Esophagus muscularis mucosa (tissue), 4 donors: ENCODE measurements at regions not wholly inside any gene's neighbourhood (a gene's known extent, or its start where the extent isn't known, plus 50 kb on each side); places are given as distances from the start of the nearest gene placed in this dataset.
"Not testable (repeated sequence)": the region's sequence is repeated elsewhere in the genome, so short reads cannot be mapped to it uniquely, and the experiment has no call there.

ENCODE experiments used
- DNase-seq: peaks from one replicate; pipeline ENCODE4 v3.0.0-alpha.2; 2017; ENCODE audit errors: extremely low spot score
- H3K27ac ChIP-seq, 4 donors: fragments of 200-600 bp; sonication (generic); replicated peaks in 1 of 4; 1 replicate in 3 of 4; 2 replicates in 1 of 4; pipeline ENCODE4 v1.5.1; 2016 to 2019; ENCODE audit warnings: mild to moderate bottlenecking in 1 of 4
- H3K27me3 ChIP-seq, 4 donors: fragments of 200-600 bp; sonication (generic); one replicate each; pipeline versions ENCODE4 v1.5.1 to v1.6.0; 2016 to 2019
- H3K36me3 ChIP-seq, 4 donors: fragments of 200-600 bp; sonication (generic); one replicate each; pipeline ENCODE4 v1.5.1; 2016 to 2019
- H3K4me1 ChIP-seq, 4 donors: fragments of 200-600 bp; sonication (generic); one replicate each; pipeline ENCODE4 v1.5.1; 2016 to 2019
- H3K4me3 ChIP-seq, 4 donors: fragments of 200-600 bp; sonication (generic); 1 replicate in 2 of 4; 2 replicates in 2 of 4; pipeline ENCODE4 v1.5.1; 2016 to 2019; ENCODE audit warnings: mild to moderate bottlenecking in 4 of 4, moderate library complexity in 1 of 4
- H3K9me3 ChIP-seq, 4 donors: fragments of 200-600 bp; sonication (generic); 1 replicate in 3 of 4; 2 replicates in 1 of 4; pipeline ENCODE4 v1.5.1; 2016 to 2019
- EP300 ChIP-seq: sonication (generic); formaldehyde crosslinking; IDR thresholded peaks from one replicate; pipeline ENCODE4 v1.6.1; 2017; ENCODE audit warnings: antibody characterized with exemption
- POLR2A ChIP-seq: fragments of 450-650 bp; IDR thresholded peaks from one replicate; pipeline ENCODE4 v1.6.1; 2017; ENCODE audit warnings: antibody characterized with exemption, moderate library complexity, mild to moderate bottlenecking, low read depth
- POLR2AphosphoS5 ChIP-seq, 2 donors: sonication (generic); formaldehyde crosslinking; IDR thresholded peaks; one replicate each; pipeline ENCODE4 v1.6.1; 2017; ENCODE audit warnings: antibody characterized with exemption in 2 of 2
- WGBS: methylation state at CpG from one replicate; pipeline ENCODE4 v1.1.5; 2018; 5-methylcytosine and 5-hydroxymethylcytosine counted together
- intact Hi-C: fragments of 100-400 bp; cut with DNase I; formaldehyde crosslinking; loops from one replicate; pipeline ENCODE4 v1.15.1; 2023
- TF ChIP-seq, protein P1 (sequence below), 3 experiments: fragments of 200-600 bp in 2 of 3; fragments of 450-650 bp in 1 of 3; sonication (generic) in 2 of 3; IDR thresholded peaks; one replicate each; pipeline ENCODE4 v1.5.1; 2017 to 2019; ENCODE audit warnings: antibody characterized with exemption in 3 of 3, mild to moderate bottlenecking in 2 of 3, moderate library complexity in 1 of 3

DNA sequence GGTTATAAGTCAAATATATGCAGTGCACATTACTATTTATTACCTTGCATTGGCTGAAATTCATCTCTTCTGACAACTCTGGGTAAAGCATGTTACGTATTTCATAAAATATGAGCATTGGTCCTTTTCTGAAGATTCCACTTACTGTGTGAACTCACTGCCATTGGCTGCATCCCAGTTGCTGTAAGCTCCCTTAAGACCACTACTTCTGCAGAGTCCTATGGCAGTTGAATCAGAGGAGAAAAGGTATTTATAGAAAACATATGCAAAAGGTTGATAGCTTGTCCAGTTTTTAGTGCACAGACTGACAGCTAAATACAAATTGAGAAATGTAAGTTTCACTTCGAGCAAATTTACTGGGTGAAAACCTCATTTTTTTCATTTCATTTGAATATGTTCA lies 394.6 kb upstream of the ARRDC3 start:
- Histone ChIP-seq H3K36me3 (no peaks in the 10 kb centered on the region), H3K27ac (no peak overlapping the region), H3K4me1 (no peaks in the 10 kb centered on the region), H3K27me3 (no peaks in the 10 kb centered on the region), H3K9me3 (no peaks in the 10 kb centered on the region), H3K4me3 (no peak overlapping the region)
- TF ChIP-seq, protein P1, sequence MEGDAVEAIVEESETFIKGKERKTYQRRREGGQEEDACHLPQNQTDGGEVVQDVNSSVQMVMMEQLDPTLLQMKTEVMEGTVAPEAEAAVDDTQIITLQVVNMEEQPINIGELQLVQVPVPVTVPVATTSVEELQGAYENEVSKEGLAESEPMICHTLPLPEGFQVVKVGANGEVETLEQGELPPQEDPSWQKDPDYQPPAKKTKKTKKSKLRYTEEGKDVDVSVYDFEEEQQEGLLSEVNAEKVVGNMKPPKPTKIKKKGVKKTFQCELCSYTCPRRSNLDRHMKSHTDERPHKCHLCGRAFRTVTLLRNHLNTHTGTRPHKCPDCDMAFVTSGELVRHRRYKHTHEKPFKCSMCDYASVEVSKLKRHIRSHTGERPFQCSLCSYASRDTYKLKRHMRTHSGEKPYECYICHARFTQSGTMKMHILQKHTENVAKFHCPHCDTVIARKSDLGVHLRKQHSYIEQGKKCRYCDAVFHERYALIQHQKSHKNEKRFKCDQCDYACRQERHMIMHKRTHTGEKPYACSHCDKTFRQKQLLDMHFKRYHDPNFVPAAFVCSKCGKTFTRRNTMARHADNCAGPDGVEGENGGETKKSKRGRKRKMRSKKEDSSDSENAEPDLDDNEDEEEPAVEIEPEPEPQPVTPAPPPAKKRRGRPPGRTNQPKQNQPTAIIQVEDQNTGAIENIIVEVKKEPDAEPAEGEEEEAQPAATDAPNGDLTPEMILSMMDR (IDR thresholded peaks at IDR 0.05) = no peak
- TF ChIP-seq POLR2AphosphoS5 (IDR thresholded peaks at IDR 0.05) = no peak
- no peak for TF ChIP-seq POLR2A
- TF ChIP-seq EP300 = no peak
- 55% methylated on average over 2 of the region's 2 CpGs for WGBS
- no peak for DNase-seq
- intact Hi-C loops = no loop called here

DNA sequence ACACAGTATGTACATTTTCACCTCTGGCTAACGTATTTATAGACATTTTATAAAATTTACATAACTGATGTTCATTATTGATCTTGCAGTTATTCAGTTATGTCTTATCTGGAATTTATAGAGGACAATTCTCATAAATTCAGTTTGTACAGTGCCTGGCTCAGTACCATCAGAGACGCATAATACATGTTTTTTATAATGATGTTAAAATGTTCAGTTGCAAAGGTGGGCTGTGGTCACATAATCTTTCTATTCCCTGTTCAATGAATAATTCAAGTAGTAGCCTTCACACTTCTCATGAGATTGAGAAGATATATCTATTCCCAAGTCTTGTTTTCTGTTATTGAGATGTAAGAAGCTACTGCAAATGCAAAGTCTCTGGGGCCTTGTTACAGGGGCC lies 393.1 kb upstream of the ARRDC3 start:
- DNase-seq = no peak
- Histone ChIP-seq H3K4me1 (no peaks in the 10 kb centered on the region), H3K4me3 (no peak overlapping the region), H3K36me3 (no peaks in the 10 kb centered on the region), H3K27ac (no peak overlapping the region), H3K9me3 (no peaks in the 10 kb centered on the region), H3K27me3 (no peaks in the 10 kb centered on the region)
- intact Hi-C loops = no loop called here
- 84% methylated on average over 2 of the region's 2 CpGs for WGBS
- TF ChIP-seq POLR2AphosphoS5 (IDR thresholded peaks at IDR 0.05) = no peak
- TF ChIP-seq POLR2A = no peak
- TF ChIP-seq, protein P1 (IDR thresholded peaks at IDR 0.05) = no peak
- no peak for TF ChIP-seq EP300

DNA sequence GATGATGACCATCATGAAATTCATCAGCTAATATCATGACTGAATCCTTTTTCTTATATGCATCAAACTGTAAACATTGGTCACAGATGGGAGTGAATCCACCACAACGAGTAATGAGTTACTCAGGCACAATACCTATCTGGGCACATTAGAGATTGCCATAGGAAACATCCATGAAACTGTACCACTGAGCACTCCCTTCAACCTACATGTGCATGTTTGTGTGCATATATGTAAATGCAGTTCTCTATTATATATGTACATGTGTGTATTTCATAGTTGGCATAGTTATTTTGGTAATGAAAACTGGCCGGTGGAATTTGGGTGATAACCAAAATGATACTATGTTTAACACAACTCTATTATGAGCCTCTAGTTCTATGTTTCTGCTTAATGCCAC lies 387.3 kb upstream of the ARRDC3 start:
- Histone ChIP-seq H3K27ac (no peak overlapping the region), H3K36me3 (no peaks in the 10 kb centered on the region), H3K9me3 (no peaks in the 10 kb centered on the region), H3K4me3 (no peak overlapping the region), H3K4me1 (no peaks in the 10 kb centered on the region), H3K27me3 (no peaks in the 10 kb centered on the region)
- intact Hi-C loops = no loop called here
- 97% methylated on average over 2 of the region's 2 CpGs for WGBS
- TF ChIP-seq EP300 = no peak
- TF ChIP-seq POLR2AphosphoS5 (IDR thresholded peaks at IDR 0.05) = no peak
- TF ChIP-seq, protein P1 (IDR thresholded peaks at IDR 0.05) = no peak
- TF ChIP-seq POLR2A = no peak
- no peak for DNase-seq

DNA sequence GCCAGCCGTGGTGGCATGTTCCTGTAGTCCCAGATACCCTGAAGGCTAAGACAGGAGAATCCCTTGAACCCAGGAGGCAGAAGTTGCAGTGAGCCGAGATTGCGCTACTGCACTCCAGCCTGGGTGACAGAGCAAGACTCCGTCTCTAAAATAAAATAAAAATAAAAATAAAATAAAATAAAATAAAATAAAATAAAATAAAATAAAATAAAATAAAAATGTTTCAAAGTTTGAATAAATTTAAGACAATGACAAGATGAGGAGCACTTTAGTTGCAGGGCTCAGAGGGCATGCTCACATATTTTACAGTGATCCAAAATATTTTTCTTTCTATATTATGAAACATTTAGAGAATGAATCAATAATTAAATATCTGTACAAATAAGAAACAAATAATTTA lies 374.3 kb upstream of the ARRDC3 start:
- H3K27me3 ChIP-seq, H3K4me1 ChIP-seq, intact Hi-C loops, H3K36me3 ChIP-seq, H3K27ac ChIP-seq, H3K9me3 ChIP-seq, DNase-seq, H3K4me3 ChIP-seq: not testable (repeated sequence)
- WGBS = 97% methylated on average over 4 of the region's 4 CpGs

DNA sequence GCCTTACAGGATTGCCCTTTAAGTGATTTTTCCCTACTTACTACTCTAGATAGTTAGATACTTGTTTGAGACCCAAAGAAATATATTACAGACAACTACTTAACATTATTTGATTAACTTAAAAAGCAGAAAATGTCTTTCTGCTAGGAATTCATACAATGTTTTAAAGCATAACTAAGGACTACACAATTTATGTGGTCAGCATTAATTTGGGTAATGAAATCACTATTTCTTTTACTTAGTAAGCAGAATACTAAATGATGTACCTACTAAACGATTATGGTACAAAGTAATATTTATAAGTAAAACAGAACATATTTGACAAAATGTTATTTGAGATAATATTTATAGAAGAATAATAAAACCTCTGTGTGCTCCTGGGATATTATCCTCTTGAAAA lies 371.9 kb upstream of the ARRDC3 start:
- DNase-seq = no peak
- TF ChIP-seq, protein P1 (IDR thresholded peaks at IDR 0.05) = no peak
- TF ChIP-seq POLR2AphosphoS5 (IDR thresholded peaks at IDR 0.05) (no peak), POLR2A (no peak), EP300 (no peak)
- Histone ChIP-seq H3K4me3 (no peak overlapping the region), H3K27ac (no peak overlapping the region), H3K9me3 (no peaks in the 10 kb centered on the region), H3K4me1 (no peaks in the 10 kb centered on the region), H3K27me3 (no peaks in the 10 kb centered on the region), H3K36me3 (no peaks in the 10 kb centered on the region)
- intact Hi-C loops = no loop called here
- WGBS = 53% methylated on average over 1 of the region's 1 CpG

DNA sequence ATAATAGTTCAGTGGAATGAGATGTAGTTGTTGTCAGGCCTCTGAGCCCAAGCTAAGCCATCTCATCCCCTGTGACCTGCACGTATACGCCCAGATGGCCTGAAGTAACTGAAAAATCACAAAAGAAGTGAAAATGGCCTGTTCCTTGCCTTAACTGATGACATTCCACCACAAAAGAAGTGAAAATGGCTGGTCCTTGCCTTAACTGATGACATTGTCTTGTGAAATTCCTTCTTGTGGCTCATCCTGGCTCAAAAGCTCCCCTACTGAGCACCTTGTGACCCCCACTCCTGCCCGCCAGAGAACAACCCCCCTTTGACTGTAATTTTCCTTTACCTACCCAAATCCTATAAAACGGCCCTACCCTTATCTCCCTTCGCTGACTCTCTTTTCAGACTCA lies 361.4 kb upstream of the ARRDC3 start:
- DNase-seq, intact Hi-C loops, H3K27ac ChIP-seq, H3K9me3 ChIP-seq, H3K4me1 ChIP-seq, H3K36me3 ChIP-seq, H3K27me3 ChIP-seq, H3K4me3 ChIP-seq: not testable (repeated sequence)
- WGBS = 79% methylated on average over 5 of the region's 5 CpGs
